GM18873 (cell line): ENCODE measurements at regions not wholly inside any gene's neighbourhood (a gene's known extent, or its start where the extent isn't known, plus 50 kb on each side); places are given as distances from the start of the nearest gene placed in this dataset.

ENCODE experiments used
- ATAC-seq: cut with Tn5 transposase; IDR thresholded peaks from one replicate; pipeline ENCODE4 v1.9.1; 2021; ENCODE audit warnings: mild to moderate bottlenecking, moderate library complexity, moderate number of reproducible peaks; ENCODE audit not compliant: unreplicated experiment, low FRiP score

- ATAC-seq: peak; percentile 95
Measured at GRCh38 chr1:79667848-79668696, 661.5 kb upstream of the ADGRL4 start.

GRCh38 chr1:79667166-79667565 lies 660.6 kb upstream of the ADGRL4 start:
- no peak for ATAC-seq

- no peak for ATAC-seq
Measured at GRCh38 chr1:79663916-79664315, 657.4 kb upstream of the ADGRL4 start.

GRCh38 chr1:79662596-79662995 lies 656.1 kb upstream of the ADGRL4 start:
- ATAC-seq: no peak

GRCh38 chr1:79660129-79660528 lies 653.6 kb upstream of the ADGRL4 start:
- no peak for ATAC-seq

- no peak for ATAC-seq
Measured at GRCh38 chr1:79657951-79658658, 651.6 kb upstream of the ADGRL4 start.

GRCh38 chr1:79655876-79656275 lies 649.3 kb upstream of the ADGRL4 start:
- ATAC-seq: no peak

- ATAC-seq: no peak
Measured at GRCh38 chr1:79652426-79652825, 645.9 kb upstream of the ADGRL4 start.

- ATAC-seq: no peak
Measured at GRCh38 chr1:79648126-79648525, 641.6 kb upstream of the ADGRL4 start.

- no peak for ATAC-seq
Measured at GRCh38 chr1:79646880-79647279, 640.4 kb upstream of the ADGRL4 start.

- ATAC-seq: peak; percentile 95
Measured at GRCh38 chr1:79638382-79638781, 631.9 kb upstream of the ADGRL4 start.

GRCh38 chr1:79633456-79633855 lies 626.9 kb upstream of the ADGRL4 start:
- no peak for ATAC-seq

GRCh38 chr1:79629414-79629813 lies 622.9 kb upstream of the ADGRL4 start:
- no peak for ATAC-seq

- ATAC-seq: no peak
Measured at GRCh38 chr1:79617777-79618176, 611.2 kb upstream of the ADGRL4 start.

GRCh38 chr1:79614762-79615161 lies 608.2 kb upstream of the ADGRL4 start:
- ATAC-seq: no peak

- ATAC-seq: no peak
Measured at GRCh38 chr1:79614106-79614505, 607.6 kb upstream of the ADGRL4 start.

- no peak for ATAC-seq
Measured at GRCh38 chr1:79613046-79613445, 606.5 kb upstream of the ADGRL4 start.

- ATAC-seq: no peak
Measured at GRCh38 chr1:79604490-79605198, 598.1 kb upstream of the ADGRL4 start.

- no peak for ATAC-seq
Measured at GRCh38 chr1:79603843-79604242, 597.3 kb upstream of the ADGRL4 start.

- no peak for ATAC-seq
Measured at GRCh38 chr1:79599257-79599656, 592.7 kb upstream of the ADGRL4 start.

GRCh38 chr1:79595931-79596330 lies 589.4 kb upstream of the ADGRL4 start:
- ATAC-seq: no peak
